C4-2B (cell line): ENCODE measurements at regions not wholly inside any gene's neighbourhood (a gene's known extent, or its start where the extent isn't known, plus 50 kb on each side); places are given as distances from the start of the nearest gene placed in this dataset.

Source experiments
- H3K27ac ChIP-seq: fragments of 450-650 bp; 2 replicates; pipeline ENCODE4 v1.5.1; 2017
- CTCF ChIP-seq: fragments of 450-650 bp; conservative IDR thresholded peaks from 2 replicates; pipeline ENCODE4 v1.5.1; 2017; ENCODE audit warnings: mild to moderate bottlenecking
- ZFX ChIP-seq: fragments of 450-650 bp; IDR thresholded peaks from 2 replicates; pipeline ENCODE4 v1.6.1; 2017

- no peak overlapping the region; the same call in 1 of the 2 replicates for H3K27ac ChIP-seq
- TF ChIP-seq CTCF (no peak), ZFX (no peak)
Observed at GRCh38 chr4:79514621-79515329, 106.7 kb upstream of the GK2 start.

- H3K27ac ChIP-seq, result no peak overlapping the region
- TF ChIP-seq ZFX (no peak), CTCF (no peak)
Observed at GRCh38 chr4:79513576-79513975, 105.5 kb upstream of the GK2 start.

GRCh38 chr4:79512363-79512762 lies 104.3 kb upstream of the GK2 start:
- TF ChIP-seq CTCF (no peak), ZFX (no peak)

GRCh38 chr4:79502081-79502480 lies 94.1 kb upstream of the GK2 start:
- TF ChIP-seq CTCF (no peak), ZFX (no peak)
- H3K27ac ChIP-seq, result no peak overlapping the region

More at GRCh38 chr4:79512363-79512762, 104.3 kb upstream of the GK2 start:
- no peak overlapping the region for H3K27ac ChIP-seq

GRCh38 chr4:79498282-79498681 lies 90.3 kb upstream of the GK2 start:
- H3K27ac ChIP-seq, result no peak overlapping the region
- TF ChIP-seq CTCF, result no peak
- no peak for TF ChIP-seq ZFX

GRCh38 chr4:79497001-79497400 lies 89.0 kb upstream of the GK2 start:
- no peak for TF ChIP-seq ZFX
- no peak for TF ChIP-seq CTCF
- H3K27ac ChIP-seq, result no peak overlapping the region

GRCh38 chr4:79495447-79495846 lies 87.4 kb upstream of the GK2 start:
- no peak overlapping the region for H3K27ac ChIP-seq
- TF ChIP-seq ZFX (no peak), CTCF (no peak)
